MM.1S (cell line): ENCODE measurements at regions not wholly inside any gene's neighbourhood (a gene's known extent, or its start where the extent isn't known, plus 50 kb on each side); places are given as distances from the start of the nearest gene placed in this dataset.

ENCODE experiments used
- DNase-seq: peaks from one replicate; pipeline ENCODE4 v3.0.0-alpha.2; 2015
- H2AFZ ChIP-seq: fragments of 300-600 bp; sonication (generic); 2 replicates; pipeline ENCODE4 v1.6.0; 2016; ENCODE audit warnings: antibody characterized with exemption, low read length
- H3F3A ChIP-seq: fragments of 300-600 bp; sonication (generic); 2 replicates; pipeline ENCODE4 v1.6.1; 2016; ENCODE audit warnings: mild to moderate bottlenecking, antibody characterized with exemption, low read length, moderate library complexity, mixed read lengths; ENCODE audit not compliant: insufficient read depth
- H3K27ac ChIP-seq: fragments of 300-600 bp; sonication (generic); 2 replicates; pipeline ENCODE4 v1.5.1; 2016; ENCODE audit warnings: mild to moderate bottlenecking, low read length
- H3K27me3 ChIP-seq: fragments of 300-600 bp; sonication (generic); replicated peaks from 2 replicates; pipeline ENCODE4 v1.6.0; 2016; ENCODE audit warnings: low read length; ENCODE audit not compliant: insufficient read depth
- H3K36me3 ChIP-seq: fragments of 300-600 bp; sonication (generic); replicated peaks from 2 replicates; pipeline ENCODE4 v1.6.1; 2016; ENCODE audit warnings: mild to moderate bottlenecking, low read length, mixed read lengths; ENCODE audit not compliant: insufficient read depth
- H3K4me1 ChIP-seq: fragments of 300-600 bp; sonication (generic); 2 replicates; pipeline ENCODE4 v1.6.1; 2016; ENCODE audit warnings: low read length, mixed read lengths
- H3K4me2 ChIP-seq: fragments of 300-600 bp; sonication (generic); 2 replicates; pipeline ENCODE4 v1.6.0; 2016; ENCODE audit warnings: low read depth, low read length
- H3K4me3 ChIP-seq: fragments of 300-600 bp; sonication (generic); 2 replicates; pipeline ENCODE4 v1.5.1; 2016; ENCODE audit warnings: low read length, mixed read lengths
- H3K79me2 ChIP-seq: fragments of 300-600 bp; sonication (generic); 2 replicates; pipeline ENCODE4 v1.6.1; 2016; ENCODE audit warnings: mixed run types, low read length, mixed read lengths
- H3K9ac ChIP-seq: fragments of 300-600 bp; sonication (generic); 2 replicates; pipeline ENCODE4 v1.6.1; 2016; ENCODE audit warnings: low read length, mixed read lengths
- H3K9me2 ChIP-seq: fragments of 300-600 bp; sonication (generic); replicated peaks from 2 replicates; pipeline ENCODE4 v1.6.1; 2016; ENCODE audit warnings: mild to moderate bottlenecking, low read length, mixed read lengths; ENCODE audit not compliant: insufficient read depth
- H3K9me3 ChIP-seq: fragments of 300-600 bp; sonication (generic); replicated peaks from 2 replicates; pipeline ENCODE4 v1.6.1; 2016; ENCODE audit warnings: mild to moderate bottlenecking, low read length, mixed read lengths; ENCODE audit not compliant: insufficient read depth
- H4K20me1 ChIP-seq: fragments of 300-600 bp; sonication (generic); 2 replicates; pipeline ENCODE4 v1.6.1; 2016; ENCODE audit warnings: mild to moderate bottlenecking, low read length, moderate library complexity, mixed read lengths; ENCODE audit not compliant: insufficient read depth
- EZH2 ChIP-seq: fragments of 300-600 bp; sonication (generic); optimal IDR thresholded peaks from 2 replicates; pipeline ENCODE3; 2017; ENCODE audit warnings: low read depth, mild to moderate bottlenecking, antibody characterized with exemption, low read length, mixed read lengths
- EZH2phosphoT487 ChIP-seq: fragments of 300-600 bp; sonication (generic); IDR thresholded peaks from 2 replicates; pipeline ENCODE4 v1.6.1; 2018; ENCODE audit warnings: antibody characterized with exemption, low read length
- TF ChIP-seq, protein P1 (sequence below): fragments of 300-600 bp; sonication (generic); IDR thresholded peaks from 2 replicates; pipeline ENCODE4 v1.5.1; 2016; ENCODE audit warnings: antibody characterized with exemption, low read length, mixed read lengths

DNA sequence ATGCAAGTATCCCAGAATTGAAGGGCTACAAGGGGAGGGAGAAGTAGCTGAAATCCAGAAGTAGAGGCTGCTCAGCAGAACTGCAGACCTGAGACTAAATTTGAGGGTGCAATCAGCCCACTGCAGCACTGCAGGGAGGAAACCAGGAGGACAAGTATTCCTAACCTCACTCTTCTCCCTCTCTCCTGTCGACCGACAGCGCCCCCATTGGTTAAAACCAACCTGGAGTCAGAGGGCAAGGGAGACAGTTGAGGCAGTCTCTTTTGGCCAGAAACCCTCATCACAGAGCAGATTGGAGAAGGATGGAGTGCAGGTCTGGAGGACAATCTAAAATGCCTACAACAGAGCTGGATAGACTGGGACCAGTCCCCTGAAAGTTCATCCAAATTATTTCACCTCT is 768.9 kb upstream of the KLHL29 start:
- Histone ChIP-seq H3K9me3 (no peaks in the 10 kb centered on the region), H3K4me2 (no peak overlapping the region), H3K4me1 (no peaks in the 10 kb centered on the region), H3K27me3 (no peaks in the 10 kb centered on the region), H4K20me1 (no peaks in the 10 kb centered on the region), H3K27ac (no peak overlapping the region), H3K9ac (no peak overlapping the region), H3K36me3 (no peaks in the 10 kb centered on the region), H3K79me2 (no peaks in the 10 kb centered on the region), H3K4me3 (no peak overlapping the region), H3F3A (no peaks in the 10 kb centered on the region), H3K9me2 (no peaks in the 10 kb centered on the region), H2AFZ (no peak overlapping the region)
- DNase-seq: no peak
- TF ChIP-seq EZH2phosphoT487: no peak
- no peak for TF ChIP-seq EZH2
- TF ChIP-seq, protein P1, sequence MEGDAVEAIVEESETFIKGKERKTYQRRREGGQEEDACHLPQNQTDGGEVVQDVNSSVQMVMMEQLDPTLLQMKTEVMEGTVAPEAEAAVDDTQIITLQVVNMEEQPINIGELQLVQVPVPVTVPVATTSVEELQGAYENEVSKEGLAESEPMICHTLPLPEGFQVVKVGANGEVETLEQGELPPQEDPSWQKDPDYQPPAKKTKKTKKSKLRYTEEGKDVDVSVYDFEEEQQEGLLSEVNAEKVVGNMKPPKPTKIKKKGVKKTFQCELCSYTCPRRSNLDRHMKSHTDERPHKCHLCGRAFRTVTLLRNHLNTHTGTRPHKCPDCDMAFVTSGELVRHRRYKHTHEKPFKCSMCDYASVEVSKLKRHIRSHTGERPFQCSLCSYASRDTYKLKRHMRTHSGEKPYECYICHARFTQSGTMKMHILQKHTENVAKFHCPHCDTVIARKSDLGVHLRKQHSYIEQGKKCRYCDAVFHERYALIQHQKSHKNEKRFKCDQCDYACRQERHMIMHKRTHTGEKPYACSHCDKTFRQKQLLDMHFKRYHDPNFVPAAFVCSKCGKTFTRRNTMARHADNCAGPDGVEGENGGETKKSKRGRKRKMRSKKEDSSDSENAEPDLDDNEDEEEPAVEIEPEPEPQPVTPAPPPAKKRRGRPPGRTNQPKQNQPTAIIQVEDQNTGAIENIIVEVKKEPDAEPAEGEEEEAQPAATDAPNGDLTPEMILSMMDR: no peak

DNA sequence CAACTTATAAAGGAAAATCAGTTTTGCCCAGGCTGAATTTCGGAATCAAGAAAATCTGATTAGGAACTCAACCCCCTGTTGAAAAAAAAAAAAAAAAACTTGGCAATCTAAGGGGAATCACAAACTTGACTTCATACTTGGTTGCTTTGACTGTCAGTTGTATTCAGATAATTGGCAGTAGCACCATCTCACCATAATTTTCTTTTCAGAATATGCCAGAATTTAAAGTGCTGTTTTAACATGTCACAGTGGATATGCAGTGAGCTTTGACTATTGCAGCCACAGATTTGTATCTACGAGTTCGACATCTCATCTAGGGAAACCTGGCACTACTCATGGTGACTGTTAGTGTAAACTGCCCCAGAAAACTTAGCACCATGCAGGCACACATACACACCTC is 761.4 kb upstream of the KLHL29 start:
- no peak overlapping the region for H3K4me2 ChIP-seq
- H2AFZ ChIP-seq: no peak overlapping the region
- no peaks in the 10 kb centered on the region for H3K9me3 ChIP-seq
- H3K36me3 ChIP-seq: no peaks in the 10 kb centered on the region
- H3K4me3 ChIP-seq: no peak overlapping the region
- no peaks in the 10 kb centered on the region for H3F3A ChIP-seq
- no peaks in the 10 kb centered on the region for H3K9me2 ChIP-seq
- no peaks in the 10 kb centered on the region for H4K20me1 ChIP-seq
- H3K9ac ChIP-seq: no peak overlapping the region
- DNase-seq: no peak
- no peak overlapping the region for H3K27ac ChIP-seq
- H3K79me2 ChIP-seq: no peaks in the 10 kb centered on the region
- no peaks in the 10 kb centered on the region for H3K27me3 ChIP-seq
- TF ChIP-seq, protein P1: no peak
- TF ChIP-seq EZH2phosphoT487: no peak
- TF ChIP-seq EZH2: no peak
- H3K4me1 ChIP-seq: no peaks in the 10 kb centered on the region

- Histone ChIP-seq H3K4me1 (no peaks in the 10 kb centered on the region), H4K20me1 (no peaks in the 10 kb centered on the region), H3K9me2 (no peaks in the 10 kb centered on the region), H3K9ac (no peak overlapping the region), H3K79me2 (no peaks in the 10 kb centered on the region), H2AFZ (no peak overlapping the region), H3K4me2 (no peak overlapping the region), H3K4me3 (no peak overlapping the region), H3K36me3 (no peaks in the 10 kb centered on the region), H3K9me3 (no peaks in the 10 kb centered on the region), H3K27ac (no peak overlapping the region), H3K27me3 (no peaks in the 10 kb centered on the region), H3F3A (no peaks in the 10 kb centered on the region)
- TF ChIP-seq, protein P1: no peak
- TF ChIP-seq EZH2: no peak
- TF ChIP-seq EZH2phosphoT487: no peak
- DNase-seq: no peak
These were observed 758.4 kb upstream of the KLHL29 start for GRCh38 chr2:22626621-22627020.
